ENCODE measurements at regions not wholly inside any gene's neighbourhood (a gene's known extent, or its start where the extent isn't known, plus 50 kb on each side); places are given as distances from the start of the nearest gene placed in this dataset.

GRCh38 chr4:98828801-98829200 is 100.1 kb downstream of the EIF4E start:
- peak in 2 of 6 experiments; percentile 22 to 31 for TF ChIP-seq CTCF (IDR thresholded peaks at IDR 0.05)
- TF ChIP-seq POLR2A (IDR thresholded peaks at IDR 0.05), result no peak
